ENCODE measurements at regions not wholly inside any gene's neighbourhood (a gene's known extent, or its start where the extent isn't known, plus 50 kb on each side); places are given as distances from the start of the nearest gene placed in this dataset.
"Not testable (repeated sequence)": the region's sequence is repeated elsewhere in the genome, so short reads cannot be mapped to it uniquely, and the experiment has no call there.

- no peaks in the 10 kb centered on the region for H3K4me1 Mint-ChIP-seq
- no peaks in the 10 kb centered on the region for H3K27me3 Mint-ChIP-seq (ENCODE audit: low read depth in 3 of 3)
- H3K36me3 Mint-ChIP-seq: peaks cover 0 to 8% (median 0%) of the 10 kb centered on the region in 3 donors
- H3K9me3 Mint-ChIP-seq: peaks cover 10 to 67% (median 26%) of the 10 kb centered on the region in 6 donors
- no peak overlapping the region for H3K4me3 Mint-ChIP-seq
- DNase-seq: no peak
- H3K27ac Mint-ChIP-seq: no peak overlapping the region
These were observed 426.8 kb downstream of the PPARGC1A start for GRCh38 chr4:23463071-23463470.

- no peak overlapping the region for H3K27ac Mint-ChIP-seq
- no peaks in the 10 kb centered on the region for H3K4me1 Mint-ChIP-seq
- peaks cover 7 to 49% (median 12%) of the 10 kb centered on the region in 6 donors for H3K9me3 Mint-ChIP-seq
- H3K36me3 Mint-ChIP-seq: peaks cover 0 to 8% (median 0%) of the 10 kb centered on the region in 3 donors
- no peak overlapping the region for H3K4me3 Mint-ChIP-seq
- peaks cover 0 to 3% (median 0%) of the 10 kb centered on the region in 3 donors for H3K27me3 Mint-ChIP-seq (ENCODE audit: low read depth in 3 of 3)
- DNase-seq: no peak
These were observed 431.8 kb downstream of the PPARGC1A start for GRCh38 chr4:23458054-23458453.

GRCh38 chr4:23456864-23457263 lies 433.0 kb downstream of the PPARGC1A start:
- Mint-ChIP-seq H3K4me3 (no peak overlapping the region), H3K27ac (no peak overlapping the region), H3K36me3 (peaks cover 0 to 5% (median 3%) of the 10 kb centered on the region in 3 donors)

GRCh38 chr4:23455456-23456158 lies 434.2 kb downstream of the PPARGC1A start:
- Mint-ChIP-seq H3K4me1 (no peaks in the 10 kb centered on the region), H3K36me3 (peaks cover 0 to 3% (median 3%) of the 10 kb centered on the region in 3 donors), H3K27ac (no peak overlapping the region), H3K4me3 (no peak overlapping the region), H3K9me3 (peaks cover 8 to 48% (median 12%) of the 10 kb centered on the region in 6 donors), H3K27me3 (ENCODE audit: low read depth in 3 of 3) (peaks cover 0 to 3% (median 0%) of the 10 kb centered on the region in 3 donors)
- DNase-seq: no peak

More at GRCh38 chr4:23456864-23457263, 433.0 kb downstream of the PPARGC1A start:
- no peak for DNase-seq
- peaks cover 0 to 3% (median 0%) of the 10 kb centered on the region in 3 donors for H3K27me3 Mint-ChIP-seq (ENCODE audit: low read depth in 3 of 3)
- H3K9me3 Mint-ChIP-seq: peaks cover 9 to 50% (median 13%) of the 10 kb centered on the region in 6 donors
- no peaks in the 10 kb centered on the region for H3K4me1 Mint-ChIP-seq

- Mint-ChIP-seq H3K27ac (no peak overlapping the region), H3K4me1 (no peaks in the 10 kb centered on the region), H3K9me3 (peaks cover 3 to 42% (median 12%) of the 10 kb centered on the region in 6 donors), H3K4me3 (no peak overlapping the region), H3K27me3 (ENCODE audit: low read depth in 3 of 3) (peaks cover 0 to 2% (median 0%) of the 10 kb centered on the region in 3 donors), H3K36me3 (no peaks in the 10 kb centered on the region)
- no peak for DNase-seq
These were observed 448.2 kb downstream of the PPARGC1A start for GRCh38 chr4:23441530-23442069.

- Mint-ChIP-seq H3K27ac (no peak overlapping the region), H3K36me3 (no peaks in the 10 kb centered on the region), H3K9me3 (peaks cover 6 to 51% (median 13%) of the 10 kb centered on the region in 6 donors), H3K27me3 (ENCODE audit: low read depth in 3 of 3) (no peaks in the 10 kb centered on the region), H3K4me1 (no peaks in the 10 kb centered on the region), H3K4me3 (no peak overlapping the region)
- DNase-seq: no peak
These were observed 451.1 kb downstream of the PPARGC1A start for GRCh38 chr4:23438764-23439163.

- no peak for DNase-seq
- Mint-ChIP-seq H3K4me3 (no peak overlapping the region), H3K27me3 (ENCODE audit: low read depth in 3 of 3) (peaks cover 0 to 3% (median 0%) of the 10 kb centered on the region in 3 donors), H3K4me1 (no peaks in the 10 kb centered on the region), H3K9me3 (peaks cover 18 to 64% (median 30%) of the 10 kb centered on the region in 6 donors), H3K36me3 (peaks cover 0 to 5% (median 0%) of the 10 kb centered on the region in 3 donors), H3K27ac (no peak overlapping the region)
These were observed 460.4 kb downstream of the PPARGC1A start for GRCh38 chr4:23429497-23429896.

- DNase-seq: no peak
- no peaks in the 10 kb centered on the region for H3K36me3 Mint-ChIP-seq
- H3K9me3 Mint-ChIP-seq: peaks cover 12 to 53% (median 33%) of the 10 kb centered on the region in 6 donors
- H3K27me3 Mint-ChIP-seq (ENCODE audit: low read depth in 3 of 3): no peaks in the 10 kb centered on the region
- H3K4me3 Mint-ChIP-seq: no peak overlapping the region
- no peaks in the 10 kb centered on the region for H3K4me1 Mint-ChIP-seq
- no peak overlapping the region for H3K27ac Mint-ChIP-seq
These were observed 464.3 kb downstream of the PPARGC1A start for GRCh38 chr4:23425570-23425969.

- H3K36me3 Mint-ChIP-seq: no peaks in the 10 kb centered on the region
- H3K27ac Mint-ChIP-seq: no peak overlapping the region
- no peaks in the 10 kb centered on the region for H3K27me3 Mint-ChIP-seq (ENCODE audit: low read depth in 3 of 3)
These were observed 466.3 kb downstream of the PPARGC1A start for GRCh38 chr4:23423540-23423939.

GRCh38 chr4:23422878-23423277 lies 467.0 kb downstream of the PPARGC1A start:
- Mint-ChIP-seq H3K27ac (no peak overlapping the region), H3K36me3 (peaks cover 0 to 3% (median 0%) of the 10 kb centered on the region in 3 donors), H3K4me3 (no peak overlapping the region), H3K27me3 (ENCODE audit: low read depth in 3 of 3) (no peaks in the 10 kb centered on the region), H3K4me1 (no peaks in the 10 kb centered on the region), H3K9me3 (peaks cover 10 to 50% (median 29%) of the 10 kb centered on the region in 6 donors)
- DNase-seq: no peak

More at GRCh38 chr4:23423540-23423939, 466.3 kb downstream of the PPARGC1A start:
- H3K9me3 Mint-ChIP-seq: peaks cover 10 to 50% (median 31%) of the 10 kb centered on the region in 6 donors
- no peak for DNase-seq
- no peak overlapping the region for H3K4me3 Mint-ChIP-seq
- no peaks in the 10 kb centered on the region for H3K4me1 Mint-ChIP-seq

GRCh38 chr4:23413631-23414030 lies 476.2 kb downstream of the PPARGC1A start:
- no peak overlapping the region for H3K27ac Mint-ChIP-seq
- H3K36me3 Mint-ChIP-seq: peaks cover 0 to 3% (median 0%) of the 10 kb centered on the region in 3 donors
- no peaks in the 10 kb centered on the region for H3K4me1 Mint-ChIP-seq
- no peak overlapping the region for H3K4me3 Mint-ChIP-seq
- H3K9me3 Mint-ChIP-seq: peaks cover 6 to 54% (median 17%) of the 10 kb centered on the region in 6 donors
- no peak for DNase-seq
- H3K27me3 Mint-ChIP-seq (ENCODE audit: low read depth in 3 of 3): peaks cover 0 to 1% (median 0%) of the 10 kb centered on the region in 3 donors

- no peak for DNase-seq
- H3K4me3 Mint-ChIP-seq: no peak overlapping the region
- peaks cover 6 to 55% (median 18%) of the 10 kb centered on the region in 6 donors for H3K9me3 Mint-ChIP-seq
- H3K27me3 Mint-ChIP-seq (ENCODE audit: low read depth in 3 of 3): peaks cover 0 to 1% (median 0%) of the 10 kb centered on the region in 3 donors
- H3K4me1 Mint-ChIP-seq: no peaks in the 10 kb centered on the region
- H3K27ac Mint-ChIP-seq: no peak overlapping the region
- no peaks in the 10 kb centered on the region for H3K36me3 Mint-ChIP-seq
These were observed 477.1 kb downstream of the PPARGC1A start for GRCh38 chr4:23412701-23413100.

GRCh38 chr4:23408913-23409312 lies 480.9 kb downstream of the PPARGC1A start:
- DNase-seq; H3K27ac Mint-ChIP-seq; H3K27me3 Mint-ChIP-seq (ENCODE audit: low read depth in 3 of 3); H3K4me3 Mint-ChIP-seq; H3K36me3 Mint-ChIP-seq; H3K4me1 Mint-ChIP-seq: not testable (repeated sequence)
- H3K9me3 Mint-ChIP-seq: peaks cover 11 to 66% (median 26%) of the 10 kb centered on the region in 6 donors

GRCh38 chr4:23401572-23401971 lies 488.3 kb downstream of the PPARGC1A start:
- no peak for DNase-seq
- no peak overlapping the region for H3K4me3 Mint-ChIP-seq
- peaks cover 0 to 3% (median 2%) of the 10 kb centered on the region in 3 donors for H3K27me3 Mint-ChIP-seq (ENCODE audit: low read depth in 3 of 3)
- no peaks in the 10 kb centered on the region for H3K4me1 Mint-ChIP-seq
- no peaks in the 10 kb centered on the region for H3K36me3 Mint-ChIP-seq
- no peak overlapping the region for H3K27ac Mint-ChIP-seq
- peaks cover 13 to 57% (median 26%) of the 10 kb centered on the region in 6 donors for H3K9me3 Mint-ChIP-seq

All from immature natural killer cell (primary cell).